Bronchial epithelial cell (primary cell): ENCODE measurements at regions not wholly inside any gene's neighbourhood (a gene's known extent, or its start where the extent isn't known, plus 50 kb on each side); places are given as distances from the start of the nearest gene placed in this dataset.

ENCODE experiments used
- DNase-seq: peaks from one replicate; pipeline ENCODE4 v3.0.0-alpha.2; 2010; ENCODE audit warnings: low read depth
- FAIRE-seq: peaks from 2 replicates; lab custom pipeline; 2011; peaks lifted over from hg19 to GRCh38; lab: Jason Lieb, UNC
- H3K27me3 ChIP-seq: 2 replicates; pipeline ENCODE4 v1.5.1; 2011; ENCODE audit warnings: low read length; ENCODE audit not compliant: control insufficient read depth, insufficient read depth
- H3K36me3 ChIP-seq: 2 replicates; pipeline ENCODE4 v1.5.1; 2011; ENCODE audit warnings: low read length; ENCODE audit not compliant: control insufficient read depth, insufficient read depth
- H3K4me3 ChIP-seq: 2 replicates; pipeline ENCODE4 v1.5.1; 2011; ENCODE audit warnings: mild to moderate bottlenecking, low read depth, low read length, control low read depth
- CTCF ChIP-seq: IDR thresholded peaks from 2 replicates; pipeline ENCODE4 v1.5.1; 2011; ENCODE audit warnings: mild to moderate bottlenecking, moderate library complexity, low read length, control low read depth, inconsistent platforms; ENCODE audit not compliant: insufficient read depth, severe bottlenecking

- Histone ChIP-seq H3K27me3 (peaks cover 2% of the 10 kb centered on the region), H3K4me3 (no peak overlapping the region), H3K36me3 (no peaks in the 10 kb centered on the region)
- FAIRE-seq = no peak
- no peak for TF ChIP-seq CTCF
- peak; percentile 67 for DNase-seq
Observed at GRCh38 chr7:94129443-94130140, 125.4 kb upstream of the BET1 start.

GRCh38 chr7:94130716-94131115 lies 126.6 kb upstream of the BET1 start:
- no peak overlapping the region for H3K4me3 ChIP-seq
- no peak for TF ChIP-seq CTCF
- no peaks in the 10 kb centered on the region for H3K36me3 ChIP-seq
- peaks cover 2% of the 10 kb centered on the region for H3K27me3 ChIP-seq
- FAIRE-seq (no peak), DNase-seq (no peak)

- no peak for TF ChIP-seq CTCF
- no peak for DNase-seq
- FAIRE-seq = no peak
- H3K27me3 ChIP-seq = peaks cover 2% of the 10 kb centered on the region
- no peaks in the 10 kb centered on the region for H3K36me3 ChIP-seq
- no peak overlapping the region for H3K4me3 ChIP-seq
Observed at GRCh38 chr7:94133460-94133859, 129.3 kb upstream of the BET1 start.

GRCh38 chr7:94135180-94135579 lies 131.0 kb upstream of the BET1 start:
- Histone ChIP-seq H3K27me3 (peaks cover 2% of the 10 kb centered on the region), H3K36me3 (no peaks in the 10 kb centered on the region), H3K4me3 (no peak overlapping the region)
- TF ChIP-seq CTCF = no peak
- FAIRE-seq (no peak), DNase-seq (no peak)

- no peaks in the 10 kb centered on the region for H3K27me3 ChIP-seq
- DNase-seq (no peak), FAIRE-seq (no peak)
Observed at GRCh38 chr7:94142281-94142680, 138.1 kb upstream of the BET1 start.

More at GRCh38 chr7:94142281-94142680, 138.1 kb upstream of the BET1 start:
- Histone ChIP-seq H3K36me3 (no peaks in the 10 kb centered on the region), H3K4me3 (no peak overlapping the region)
- TF ChIP-seq CTCF = no peak
